Pancreas (tissue), 10 donors: ENCODE measurements at regions not wholly inside any gene's neighbourhood (a gene's known extent, or its start where the extent isn't known, plus 50 kb on each side); places are given as distances from the start of the nearest gene placed in this dataset.

Source experiments
- ATAC-seq, 4 donors: fragments of 200-7000 bp; cut with Tn5 transposase; one replicate each; pipeline versions ENCODE4 v1.8.0 to v1.9.1; 2020; ENCODE audit warnings: mild to moderate bottlenecking in 4 of 4, moderate library complexity in 4 of 4
- DNase-seq, 6 donors: peaks; one replicate each; pipeline ENCODE4 v3.0.0-alpha.2; 2020
- FAIRE-seq: peaks from 2 replicates; lab custom pipeline; 2012; peaks lifted over from hg19 to GRCh38; lab: Jason Lieb, UNC
- H3K27ac ChIP-seq, 4 donors: fragments of 200-600 bp; sonication (generic); 1 replicate in 3 of 4; 2 replicates in 1 of 4; pipeline versions ENCODE4 v1.5.0 to v1.8.0; 2020
- H3K27me3 ChIP-seq, 4 donors: fragments of 200-600 bp; one replicate each; pipeline ENCODE4 v1.8.0; 2021
- H3K36me3 ChIP-seq, 3 donors: fragments of 200-600 bp; sonication (generic) in 1 of 3; one replicate each; pipeline versions ENCODE4 v1.5.0 to v1.8.0; 2020 to 2021
- H3K4me1 ChIP-seq, 3 donors: fragments of 200-600 bp; one replicate each; pipeline ENCODE4 v1.8.0; 2021
- H3K4me3 ChIP-seq, 4 donors: fragments of 200-600 bp; sonication (generic) in 2 of 4; one replicate each; pipeline versions ENCODE4 v1.5.0 to v1.8.0; 2020 to 2021
- H3K9me3 ChIP-seq, 4 donors: fragments of 200-600 bp; one replicate each; pipeline ENCODE4 v1.8.0; 2021
- CTCF ChIP-seq, 4 donors: fragments of 200-600 bp; sonication (generic) in 3 of 4; IDR thresholded peaks; one replicate each; pipeline versions ENCODE4 v1.5.0 to v1.8.0; 2021; ENCODE audit warnings: antibody characterized with exemption in 4 of 4
- WGBS, 2 donors: extraction: QIAGEN DNeasy Blood & Tissue Kit; methylation state at CpG; one replicate each; pipeline ENCODE4 v1.1.7; 2013; 5-methylcytosine and 5-hydroxymethylcytosine counted together
- intact Hi-C, 3 donors: fragments of 100-400 bp; cut with DNase I; formaldehyde crosslinking; loops; one replicate each; pipeline versions ENCODE4 v1.11.1 to v1.14.2; 2022
- donor health status: healthy with polysubstance abuse.
- donor health status: DM: no; HTN: no; CAD: no; lungs with moderate emphysema.
- donor health status: DM: no; HTN: no; CAD: no.
- donor health status: control.
- donor health status: control.
- donor health status: Bipolar disorder and iron deficiency.
- donor health status: DM: yes; HTN: yes; CAD: no.
- donor health status: DM: no; HTN: no; CAD: no.
- donor health status: DM: no; HTN: no; CAD: no.
- donor health status: DM: yes; HTN: yes; CAD: no.

- no peaks in the 10 kb centered on the region for H3K27me3 ChIP-seq
- FAIRE-seq: no peak
- H3K27ac ChIP-seq: no peak overlapping the region
- intact Hi-C loops: no loop called here
- H3K36me3 ChIP-seq: no peaks in the 10 kb centered on the region
- no peak for DNase-seq
- no peak overlapping the region for H3K4me3 ChIP-seq
- no peak for TF ChIP-seq CTCF (IDR thresholded peaks at IDR 0.05)
- 53 to 59% methylated on average over 8 of the region's 8 CpGs for WGBS, 2 donors
- no peaks in the 10 kb centered on the region for H3K9me3 ChIP-seq
- no peaks in the 10 kb centered on the region for H3K4me1 ChIP-seq
- no peak for ATAC-seq
These were observed 301.3 kb upstream of the SALL3 start for GRCh38 chr18:78678318-78678695.

GRCh38 chr18:78679031-78679430, 300.6 kb upstream of the SALL3 start:
- DNase-seq (no peak), FAIRE-seq (no peak), ATAC-seq (no peak)
- H3K4me3 ChIP-seq: no peak overlapping the region
- WGBS, 2 donors: 66 to 74% methylated on average over 9 of the region's 9 CpGs
- intact Hi-C loops: no loop called here
- no peaks in the 10 kb centered on the region for H3K36me3 ChIP-seq
- H3K27ac ChIP-seq: no peak overlapping the region
- no peaks in the 10 kb centered on the region for H3K27me3 ChIP-seq
- H3K4me1 ChIP-seq: no peaks in the 10 kb centered on the region
- H3K9me3 ChIP-seq: no peaks in the 10 kb centered on the region
- TF ChIP-seq CTCF (IDR thresholded peaks at IDR 0.05): no peak

GRCh38 chr18:78679613-78680260, 299.9 kb upstream of the SALL3 start:
- DNase-seq: no peak
- no peaks in the 10 kb centered on the region for H3K4me1 ChIP-seq
- no peak overlapping the region for H3K27ac ChIP-seq
- intact Hi-C loops: no loop called here
- H3K4me3 ChIP-seq: no peak overlapping the region
- 65 to 76% methylated on average over 17 of the region's 17 CpGs for WGBS, 2 donors
- no peak for FAIRE-seq
- H3K36me3 ChIP-seq: no peaks in the 10 kb centered on the region
- H3K9me3 ChIP-seq: no peaks in the 10 kb centered on the region
- ATAC-seq: no peak
- TF ChIP-seq CTCF (IDR thresholded peaks at IDR 0.05): no peak
- H3K27me3 ChIP-seq: no peaks in the 10 kb centered on the region

GRCh38 chr18:78681396-78681795, 298.2 kb upstream of the SALL3 start:
- no peak for TF ChIP-seq CTCF (IDR thresholded peaks at IDR 0.05)
- no peaks in the 10 kb centered on the region for H3K36me3 ChIP-seq
- H3K27ac ChIP-seq: no peak overlapping the region
- ATAC-seq (no peak), DNase-seq (no peak), FAIRE-seq (no peak)
- no peak overlapping the region for H3K4me3 ChIP-seq
- intact Hi-C loops: no loop called here
- H3K27me3 ChIP-seq: no peaks in the 10 kb centered on the region
- no peaks in the 10 kb centered on the region for H3K4me1 ChIP-seq
- WGBS, 2 donors: 66 to 75% methylated on average over 12 of the region's 12 CpGs
- H3K9me3 ChIP-seq: no peaks in the 10 kb centered on the region

GRCh38 chr18:78681934-78682333, 297.7 kb upstream of the SALL3 start:
- H3K27me3 ChIP-seq: no peaks in the 10 kb centered on the region
- no peak overlapping the region for H3K4me3 ChIP-seq
- no peak for ATAC-seq
- H3K9me3 ChIP-seq: no peaks in the 10 kb centered on the region
- H3K36me3 ChIP-seq: no peaks in the 10 kb centered on the region
- no peak overlapping the region for H3K27ac ChIP-seq
- H3K4me1 ChIP-seq: no peaks in the 10 kb centered on the region
- TF ChIP-seq CTCF (IDR thresholded peaks at IDR 0.05): no peak
- intact Hi-C loops: no loop called here
- 73 to 77% methylated on average over 12 of the region's 12 CpGs for WGBS, 2 donors
- FAIRE-seq: no peak
- no peak for DNase-seq
